ENCODE measurements at regions not wholly inside any gene's neighbourhood (a gene's known extent, or its start where the extent isn't known, plus 50 kb on each side); places are given as distances from the start of the nearest gene placed in this dataset.

- no peak for TF ChIP-seq CTCF (conservative IDR thresholded peaks at IDR 0.05; ENCODE audit: low read depth, low read length)
- TF ChIP-seq EZH2phosphoT487 (IDR thresholded peaks at IDR 0.05; ENCODE audit: borderline replicate concordance, low read length), result no peak
These were observed 219.8 kb downstream of the RPS29 start for GRCh38 chr14:49366416-49366815.
